ENCODE measurements at regions not wholly inside any gene's neighbourhood (a gene's known extent, or its start where the extent isn't known, plus 50 kb on each side); places are given as distances from the start of the nearest gene placed in this dataset.
A peak's percentile ranks its signal among the peaks of the same experiment; 100 is the strongest.
"Not testable (repeated sequence)": the region's sequence is repeated elsewhere in the genome, so short reads cannot be mapped to it uniquely, and the experiment has no call there.

GRCh38 chr10:84632866-84633265 is 304.5 kb downstream of the CCSER2 start:
- H3K27me3 ChIP-seq (ENCODE audit: control insufficient read depth, insufficient read depth, low read length), result no peaks in the 10 kb centered on the region
- FAIRE-seq (no peak), DNase-seq (ENCODE audit: low read depth) (peak; percentile 92)
- no peaks in the 10 kb centered on the region for H3K36me3 ChIP-seq (ENCODE audit: control insufficient read depth, insufficient read depth, low read length)
- TF ChIP-seq CTCF (IDR thresholded peaks at IDR 0.05; ENCODE audit: insufficient read depth, low read length, severe bottlenecking), result no peak
- H3K4me3 ChIP-seq (ENCODE audit: low read depth, low read length), result no peak overlapping the region

GRCh38 chr10:84634636-84635035 is 306.2 kb downstream of the CCSER2 start:
- TF ChIP-seq CTCF (IDR thresholded peaks at IDR 0.05; ENCODE audit: insufficient read depth, low read length, severe bottlenecking), result no peak
- H3K36me3 ChIP-seq (ENCODE audit: control insufficient read depth, insufficient read depth, low read length), result no peaks in the 10 kb centered on the region
- DNase-seq (ENCODE audit: low read depth) (peak; percentile 74), FAIRE-seq (no peak)
- no peaks in the 10 kb centered on the region for H3K27me3 ChIP-seq (ENCODE audit: control insufficient read depth, insufficient read depth, low read length)
- no peak overlapping the region for H3K4me3 ChIP-seq (ENCODE audit: low read depth, low read length)

- not testable (repeated sequence) for H3K27me3 ChIP-seq (ENCODE audit: control insufficient read depth, insufficient read depth, low read length); H3K36me3 ChIP-seq (ENCODE audit: control insufficient read depth, insufficient read depth, low read length); H3K4me3 ChIP-seq (ENCODE audit: low read depth, low read length); DNase-seq (ENCODE audit: low read depth); FAIRE-seq
Observed at GRCh38 chr10:84650628-84651027, 322.2 kb downstream of the CCSER2 start.

- FAIRE-seq, result no peak
- DNase-seq (ENCODE audit: low read depth), result peak; percentile 68
- no peak for TF ChIP-seq CTCF (IDR thresholded peaks at IDR 0.05; ENCODE audit: insufficient read depth, low read length, severe bottlenecking)
- Histone ChIP-seq H3K4me3 (ENCODE audit: low read depth, low read length) (no peak overlapping the region), H3K27me3 (ENCODE audit: control insufficient read depth, insufficient read depth, low read length) (no peaks in the 10 kb centered on the region), H3K36me3 (ENCODE audit: control insufficient read depth, insufficient read depth, low read length) (no peaks in the 10 kb centered on the region)
Observed at GRCh38 chr10:84654671-84655070, 326.3 kb downstream of the CCSER2 start.

GRCh38 chr10:84659027-84659426 is 330.6 kb downstream of the CCSER2 start:
- Histone ChIP-seq H3K36me3 (ENCODE audit: control insufficient read depth, insufficient read depth, low read length) (no peaks in the 10 kb centered on the region), H3K27me3 (ENCODE audit: control insufficient read depth, insufficient read depth, low read length) (no peaks in the 10 kb centered on the region)
- no peak for FAIRE-seq

More at GRCh38 chr10:84659027-84659426, 330.6 kb downstream of the CCSER2 start:
- H3K4me3 ChIP-seq (ENCODE audit: low read depth, low read length), result no peak overlapping the region
- no peak for TF ChIP-seq CTCF (IDR thresholded peaks at IDR 0.05; ENCODE audit: insufficient read depth, low read length, severe bottlenecking)
- DNase-seq (ENCODE audit: low read depth), result no peak

Data from bronchial epithelial cell (primary cell).